H9 (cell line): ENCODE measurements at regions not wholly inside any gene's neighbourhood (a gene's known extent, or its start where the extent isn't known, plus 50 kb on each side); places are given as distances from the start of the nearest gene placed in this dataset.

Experiments
- DNase-seq: peaks from one replicate; pipeline ENCODE4 v3.0.0-alpha.2; 2017
- H2AFZ ChIP-seq: one replicate; pipeline ENCODE4 v1.6.1; 2013; ENCODE audit warnings: mild to moderate bottlenecking, low read length, control low read depth, moderate library complexity
- H2AK5ac ChIP-seq: 2 replicates; pipeline ENCODE4 v1.6.1; 2013; ENCODE audit warnings: low read length, control low read depth, mixed read lengths; ENCODE audit not compliant: insufficient read length
- H2BK120ac ChIP-seq: one replicate; pipeline ENCODE4 v1.6.1; 2013; ENCODE audit warnings: low read depth, mild to moderate bottlenecking, low read length, control low read depth, inconsistent platforms; ENCODE audit not compliant: poor library complexity, severe bottlenecking
- H2BK12ac ChIP-seq: 2 replicates; pipeline ENCODE4 v1.6.1; 2013; ENCODE audit warnings: low read length, control low read depth, mixed read lengths, low read depth; ENCODE audit not compliant: insufficient read length
- H2BK15ac ChIP-seq: 2 replicates; pipeline ENCODE4 v1.6.1; 2013; ENCODE audit warnings: low read depth, low read length, control low read depth
- H2BK20ac ChIP-seq: one replicate; pipeline ENCODE4 v1.6.1; 2013; ENCODE audit warnings: low read depth, mild to moderate bottlenecking, low read length, control low read depth, inconsistent platforms; ENCODE audit not compliant: poor library complexity, severe bottlenecking
- H2BK5ac ChIP-seq: 2 replicates; pipeline ENCODE4 v1.6.1; 2013; ENCODE audit warnings: low read length, control low read depth, mixed read lengths; ENCODE audit not compliant: insufficient read length
- H3K14ac ChIP-seq: 2 replicates; pipeline ENCODE4 v1.6.1; 2013; ENCODE audit warnings: low read length, control low read depth; ENCODE audit not compliant: insufficient read depth
- H3K18ac ChIP-seq: 2 replicates; pipeline ENCODE4 v1.6.1; 2013; ENCODE audit warnings: low read depth, mild to moderate bottlenecking, mixed read lengths, low read length, control low read depth; ENCODE audit not compliant: insufficient read length
- H3K23ac ChIP-seq: 2 replicates; pipeline ENCODE4 v1.6.1; 2013; ENCODE audit warnings: low read length, control low read depth, mixed read lengths, low read depth; ENCODE audit not compliant: insufficient read length
- H3K23me2 ChIP-seq: 2 replicates; pipeline ENCODE4 v1.6.1; 2013; ENCODE audit warnings: low read depth, mild to moderate bottlenecking, mixed read lengths, low read length, control low read depth; ENCODE audit not compliant: insufficient read length, poor library complexity, severe bottlenecking
- H3K27ac ChIP-seq: 2 replicates; pipeline ENCODE4 v1.5.1; 2013; ENCODE audit warnings: low read length, control low read depth, mixed read lengths, low read depth; ENCODE audit not compliant: insufficient read length
- H3K27me3 ChIP-seq: 2 replicates; pipeline ENCODE4 v1.6.1; 2013; ENCODE audit warnings: low read length, control low read depth, inconsistent platforms; ENCODE audit not compliant: insufficient read depth
- H3K4ac ChIP-seq: 2 replicates; pipeline ENCODE4 v1.6.1; 2013; ENCODE audit warnings: low read depth, mild to moderate bottlenecking, control low read depth, inconsistent platforms, low read length, moderate library complexity
- H3K4me1 ChIP-seq: 2 replicates; pipeline ENCODE4 v1.6.1; 2013; ENCODE audit warnings: low read length, control low read depth, inconsistent platforms; ENCODE audit not compliant: insufficient read depth
- H3K4me2 ChIP-seq: 2 replicates; pipeline ENCODE4 v1.6.1; 2013; ENCODE audit warnings: low read length, control low read depth, mixed read lengths; ENCODE audit not compliant: insufficient read length, insufficient read depth
- H3K56ac ChIP-seq: 2 replicates; pipeline ENCODE4 v1.6.1; 2013; ENCODE audit warnings: low read depth, mild to moderate bottlenecking, mixed read lengths, low read length, control low read depth; ENCODE audit not compliant: insufficient read length
- H3K79me1 ChIP-seq: 2 replicates; pipeline ENCODE4 v1.6.1; 2013; ENCODE audit warnings: low read depth, mild to moderate bottlenecking, moderate library complexity, low read length, control low read depth, inconsistent platforms; ENCODE audit not compliant: insufficient read depth, poor library complexity, severe bottlenecking
- H3K79me2 ChIP-seq: 2 replicates; pipeline ENCODE4 v1.6.1; 2013; ENCODE audit warnings: low read length, control low read depth, inconsistent platforms; ENCODE audit not compliant: insufficient read depth
- H3K9ac ChIP-seq: 2 replicates; pipeline ENCODE4 v1.6.1; 2013; ENCODE audit warnings: low read length, control low read depth, mixed read lengths; ENCODE audit not compliant: insufficient read length; ENCODE audit errors: extremely low read depth
- H3K9me3 ChIP-seq: one replicate; pipeline ENCODE4 v1.6.1; 2013; ENCODE audit warnings: low read depth, low read length, inconsistent platforms; ENCODE audit not compliant: control insufficient read depth
- H3T11ph ChIP-seq: one replicate; pipeline ENCODE4 v1.6.1; 2013; ENCODE audit warnings: mild to moderate bottlenecking, low read length, control low read depth, inconsistent platforms
- H4K20me1 ChIP-seq: one replicate; pipeline ENCODE4 v1.6.1; 2013; ENCODE audit not compliant: control insufficient read depth, insufficient read length, insufficient read depth
- H4K5ac ChIP-seq: 2 replicates; pipeline ENCODE4 v1.6.1; 2013; ENCODE audit warnings: low read depth, mild to moderate bottlenecking, mixed read lengths, low read length, control low read depth; ENCODE audit not compliant: insufficient read length
- H4K8ac ChIP-seq: replicated peaks from 2 replicates; pipeline ENCODE4 v1.6.1; 2013; ENCODE audit warnings: low read length, control low read depth, mixed read lengths, low read depth; ENCODE audit not compliant: insufficient read length
- H4K91ac ChIP-seq: 2 replicates; pipeline ENCODE4 v1.6.1; 2013; ENCODE audit warnings: low read depth, mild to moderate bottlenecking, moderate library complexity, mixed read lengths, low read length, control low read depth; ENCODE audit not compliant: insufficient read length
- H3K27ac Mint-ChIP-seq, 3 experiments: 2 replicates in 2 of 3; 3 replicates in 1 of 3; pipeline ENCODE4 v1.8.0; 2020 to 2021; ENCODE audit warnings: mixed read lengths in 3 of 3, mild to moderate bottlenecking in 1 of 3, moderate library complexity in 1 of 3
- H3K27me3 Mint-ChIP-seq: 2 replicates; pipeline ENCODE4 v1.8.0; 2021; ENCODE audit warnings: low read depth, mild to moderate bottlenecking, moderate library complexity, mixed read lengths
- H3K36me3 Mint-ChIP-seq, 3 experiments: 2 replicates in 2 of 3; 3 replicates in 1 of 3; pipeline ENCODE4 v1.8.0; 2020 to 2021; ENCODE audit warnings: low read depth in 3 of 3, mixed read lengths in 3 of 3; ENCODE audit not compliant: insufficient read depth in 1 of 3
- H3K4me1 Mint-ChIP-seq, 2 experiments: 2 replicates each; pipeline ENCODE4 v1.8.0; 2020; ENCODE audit warnings: mixed read lengths in 2 of 2
- H3K4me3 Mint-ChIP-seq, 2 experiments: 2 replicates in 1 of 2; 3 replicates in 1 of 2; pipeline ENCODE4 v1.8.0; 2020 to 2021; ENCODE audit warnings: mild to moderate bottlenecking in 2 of 2, mixed read lengths in 2 of 2, moderate library complexity in 1 of 2
- H3K9me3 Mint-ChIP-seq, 2 experiments: 2 replicates in 1 of 2; 3 replicates in 1 of 2; pipeline ENCODE4 v1.8.0; 2020; ENCODE audit warnings: mild to moderate bottlenecking in 2 of 2, mixed read lengths in 2 of 2, moderate library complexity in 1 of 2
- WGBS: extraction: QIAGEN DNeasy Blood & Tissue Kit; methylation state at CpG from one replicate; pipeline ENCODE4 v1.1.7; 2013; ENCODE audit warnings: missing lambda C conversion rate, low lambda C conversion rate, mixed read lengths; ENCODE audit not compliant: insufficient read length; ENCODE audit errors: extremely low coverage; 5-methylcytosine and 5-hydroxymethylcytosine counted together
- TF ChIP-seq, protein P1 (sequence below): fragments of 200-600 bp; sonication (generic); conservative IDR thresholded peaks from 3 replicates; pipeline ENCODE4 v1.8.0; 2021; ENCODE audit warnings: antibody characterized with exemption, mild to moderate bottlenecking

DNA sequence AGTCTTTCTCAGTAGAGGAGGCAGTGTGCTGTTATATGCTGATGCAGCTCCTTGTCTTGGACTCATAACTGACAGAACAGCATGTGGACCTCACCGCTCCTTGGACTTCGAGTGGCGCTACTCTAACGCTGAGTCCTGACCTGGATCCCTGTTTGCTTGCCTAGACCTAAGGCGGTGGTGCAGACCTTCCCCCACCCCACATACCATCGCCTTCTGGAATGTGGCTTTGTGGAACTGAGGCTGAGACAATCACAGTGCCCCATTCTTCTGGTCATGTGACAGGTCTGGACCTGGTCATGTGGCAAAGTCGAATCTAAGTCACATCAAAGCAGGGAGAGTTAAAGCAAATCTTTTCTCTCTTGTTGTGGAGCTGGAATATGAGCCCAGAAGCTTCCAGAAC, 190.7 kb upstream of the MKI67 start:
- no peak overlapping the region for H3K27ac ChIP-seq
- no CpG with 5 or more reads among the region's 7 CpGs for WGBS
- H2BK5ac ChIP-seq = no peak overlapping the region
- no peaks in the 10 kb centered on the region for H3K23me2 ChIP-seq
- H3K27ac Mint-ChIP-seq = no peak overlapping the region
- H3K9me3 Mint-ChIP-seq = no peaks in the 10 kb centered on the region; a peak in 1 of 5 replicates
- H4K5ac ChIP-seq = no peak overlapping the region
- no peak overlapping the region for H2AK5ac ChIP-seq
- no peaks in the 10 kb centered on the region for H4K20me1 ChIP-seq
- TF ChIP-seq, protein P1, sequence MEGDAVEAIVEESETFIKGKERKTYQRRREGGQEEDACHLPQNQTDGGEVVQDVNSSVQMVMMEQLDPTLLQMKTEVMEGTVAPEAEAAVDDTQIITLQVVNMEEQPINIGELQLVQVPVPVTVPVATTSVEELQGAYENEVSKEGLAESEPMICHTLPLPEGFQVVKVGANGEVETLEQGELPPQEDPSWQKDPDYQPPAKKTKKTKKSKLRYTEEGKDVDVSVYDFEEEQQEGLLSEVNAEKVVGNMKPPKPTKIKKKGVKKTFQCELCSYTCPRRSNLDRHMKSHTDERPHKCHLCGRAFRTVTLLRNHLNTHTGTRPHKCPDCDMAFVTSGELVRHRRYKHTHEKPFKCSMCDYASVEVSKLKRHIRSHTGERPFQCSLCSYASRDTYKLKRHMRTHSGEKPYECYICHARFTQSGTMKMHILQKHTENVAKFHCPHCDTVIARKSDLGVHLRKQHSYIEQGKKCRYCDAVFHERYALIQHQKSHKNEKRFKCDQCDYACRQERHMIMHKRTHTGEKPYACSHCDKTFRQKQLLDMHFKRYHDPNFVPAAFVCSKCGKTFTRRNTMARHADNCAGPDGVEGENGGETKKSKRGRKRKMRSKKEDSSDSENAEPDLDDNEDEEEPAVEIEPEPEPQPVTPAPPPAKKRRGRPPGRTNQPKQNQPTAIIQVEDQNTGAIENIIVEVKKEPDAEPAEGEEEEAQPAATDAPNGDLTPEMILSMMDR = no peak
- no peak overlapping the region for H3K4me2 ChIP-seq
- peaks cover 8% of the 10 kb centered on the region for H3K27me3 Mint-ChIP-seq
- no peak overlapping the region for H3K14ac ChIP-seq
- no peak for DNase-seq
- no peak overlapping the region for H4K91ac ChIP-seq
- H3K4me1 Mint-ChIP-seq = peaks cover 19 to 26% of the 10 kb centered on the region in 2 experiments
- no peak overlapping the region for H3K56ac ChIP-seq
- H3K79me2 ChIP-seq = no peaks in the 10 kb centered on the region
- no peaks in the 10 kb centered on the region for H3K4me1 ChIP-seq
- H3K18ac ChIP-seq = no peak overlapping the region
- no peak overlapping the region for H3T11ph ChIP-seq
- H4K8ac ChIP-seq = no peak overlapping the region
- no peak overlapping the region for H2AFZ ChIP-seq
- no peak overlapping the region for H2BK15ac ChIP-seq
- H3K79me1 ChIP-seq = no peaks in the 10 kb centered on the region
- no peak overlapping the region for H3K4me3 Mint-ChIP-seq
- no peaks in the 10 kb centered on the region for H3K9me3 ChIP-seq
- no peak overlapping the region for H2BK12ac ChIP-seq
- no peak overlapping the region for H2BK20ac ChIP-seq
- H2BK120ac ChIP-seq = no peak overlapping the region
- H3K23ac ChIP-seq = no peak overlapping the region
- no peaks in the 10 kb centered on the region for H3K27me3 ChIP-seq
- H3K36me3 Mint-ChIP-seq = no peaks in the 10 kb centered on the region
- H3K4ac ChIP-seq = no peak overlapping the region
- H3K9ac ChIP-seq = no peak overlapping the region
